Neural cell (in vitro differentiated cells): ENCODE measurements at regions not wholly inside any gene's neighbourhood (a gene's known extent, or its start where the extent isn't known, plus 50 kb on each side); places are given as distances from the start of the nearest gene placed in this dataset.

ENCODE experiments used
- CTCF ChIP-seq: fragments of 450-650 bp; IDR thresholded peaks from 2 replicates; pipeline ENCODE4 v1.5.1; 2014; ENCODE audit warnings: antibody characterized with exemption, mild to moderate bottlenecking, moderate library complexity; ENCODE audit not compliant: poor library complexity, severe bottlenecking
- EP300 ChIP-seq: fragments of 450-650 bp; conservative IDR thresholded peaks from 2 replicates; pipeline ENCODE4 v1.6.1; 2014; ENCODE audit warnings: antibody characterized with exemption, mild to moderate bottlenecking, moderate library complexity; ENCODE audit not compliant: poor library complexity, severe bottlenecking
- EZH2 ChIP-seq: fragments of 200-600, 300-800 bp; shearing (Covaris generic), sonication (generic); IDR thresholded peaks from 2 replicates; pipeline ENCODE4 v1.6.1; 2014; ENCODE audit warnings: antibody characterized with exemption, low read length, borderline replicate concordance, mild to moderate bottlenecking; ENCODE audit not compliant: insufficient read depth, poor library complexity, severe bottlenecking
- POLR2AphosphoS5 ChIP-seq: IDR thresholded peaks from 2 replicates; pipeline ENCODE4 v1.6.1; 2012
- RAD21 ChIP-seq: fragments of 450-650 bp; conservative IDR thresholded peaks from 2 replicates; pipeline ENCODE4 v1.6.1; 2014; ENCODE audit warnings: antibody characterized with exemption, mild to moderate bottlenecking, moderate library complexity
- REST ChIP-seq: IDR thresholded peaks from 2 replicates; pipeline ENCODE4 v1.6.1; 2012; ENCODE audit warnings: borderline replicate concordance

DNA sequence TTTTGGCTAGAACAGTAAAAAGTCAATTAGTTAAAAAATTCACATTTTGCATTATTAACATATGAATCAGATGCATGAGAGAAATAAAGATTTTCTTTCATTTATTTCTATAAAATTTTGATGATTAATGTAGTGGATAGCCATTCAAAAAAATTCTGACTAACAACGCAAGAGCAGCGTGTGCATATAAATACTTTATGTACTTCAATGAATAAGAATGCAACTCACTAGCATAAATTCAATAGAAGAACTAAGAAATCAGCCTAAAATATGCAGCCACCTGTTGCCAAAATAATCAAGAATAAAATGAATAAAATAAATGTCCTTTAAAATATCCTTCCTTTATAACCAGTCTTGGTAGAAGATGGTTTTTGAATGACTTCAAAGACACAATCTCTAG, 471.9 kb downstream of the PDGFC start:
- TF ChIP-seq POLR2AphosphoS5, result no peak
- TF ChIP-seq EZH2, result no peak
- no peak for TF ChIP-seq CTCF
- TF ChIP-seq EP300, result no peak
- TF ChIP-seq REST, result no peak
- no peak for TF ChIP-seq RAD21
